GM06990 (cell line): ENCODE measurements at regions not wholly inside any gene's neighbourhood (a gene's known extent, or its start where the extent isn't known, plus 50 kb on each side); places are given as distances from the start of the nearest gene placed in this dataset.

Experiments
- DNase-seq: peaks from one replicate; pipeline ENCODE4 v3.0.0-alpha.2; 2011; ENCODE audit not compliant: insufficient read length; ENCODE audit errors: extremely low read depth
- H3K27me3 ChIP-seq: replicated peaks from 2 replicates; pipeline ENCODE4 v1.6.0; 2011; ENCODE audit warnings: low read length; ENCODE audit not compliant: control insufficient read depth, insufficient read depth
- H3K36me3 ChIP-seq: 2 replicates; pipeline ENCODE4 v1.5.1; 2011; ENCODE audit warnings: low read length; ENCODE audit not compliant: control insufficient read depth, insufficient read depth
- H3K4me3 ChIP-seq: replicated peaks from 2 replicates; pipeline ENCODE4 v1.5.1; 2011; ENCODE audit warnings: low read depth, mild to moderate bottlenecking, control low read depth, low read length
- CTCF ChIP-seq: IDR thresholded peaks from 2 replicates; pipeline ENCODE4 v1.5.1; 2011; ENCODE audit warnings: low read length, control low read depth, mild to moderate bottlenecking, inconsistent platforms; ENCODE audit not compliant: insufficient read depth, poor library complexity, severe bottlenecking

DNA sequence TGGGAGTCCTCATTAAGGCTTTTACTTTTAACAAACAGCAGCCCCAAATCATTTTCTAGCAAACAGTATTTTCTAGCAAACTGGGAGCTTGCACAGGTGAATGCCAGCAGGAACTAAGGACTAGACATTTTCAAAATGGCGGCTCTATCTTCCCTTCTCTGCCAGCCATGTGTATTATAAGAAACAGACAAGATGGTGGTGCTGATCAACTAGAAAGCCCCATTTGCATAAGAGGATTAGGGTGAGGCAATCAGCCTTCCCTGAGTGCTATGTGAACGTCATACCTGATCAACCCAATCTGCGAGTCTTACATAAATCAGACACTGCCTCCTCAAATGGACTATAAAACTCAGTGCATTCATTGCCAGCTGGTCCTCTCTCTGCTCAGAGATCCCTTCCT lies 479.6 kb downstream of the IPMK start:
- no peak overlapping the region for H3K4me3 ChIP-seq
- no peak for TF ChIP-seq CTCF
- H3K36me3 ChIP-seq = no peaks in the 10 kb centered on the region
- no peak for DNase-seq
- H3K27me3 ChIP-seq = no peaks in the 10 kb centered on the region

- H3K36me3 ChIP-seq = no peaks in the 10 kb centered on the region
- TF ChIP-seq CTCF = no peak
- no peak overlapping the region for H3K4me3 ChIP-seq
- no peaks in the 10 kb centered on the region for H3K27me3 ChIP-seq
- no peak for DNase-seq
Observed at GRCh38 chr10:57786850-57787750, 480.6 kb downstream of the IPMK start.

DNA sequence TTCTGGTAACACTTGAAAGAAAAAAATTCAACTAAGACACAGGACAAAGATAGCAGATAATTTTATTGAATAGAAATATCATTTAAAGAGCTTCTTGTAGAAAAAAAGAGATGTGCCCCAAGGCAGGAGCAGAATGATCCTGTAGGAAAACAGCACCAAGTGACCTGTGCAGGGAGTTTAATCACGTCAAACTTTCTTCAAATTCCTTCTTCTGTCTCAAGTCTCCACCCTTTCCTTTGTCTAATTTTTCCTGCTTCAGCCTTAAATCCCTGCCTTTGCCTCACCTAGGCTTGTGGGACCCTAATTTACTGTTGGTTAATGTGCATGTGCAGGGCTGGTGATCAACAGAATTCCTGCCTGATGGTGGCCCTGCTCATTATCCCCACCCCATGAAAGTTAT lies 481.4 kb downstream of the IPMK start:
- no peaks in the 10 kb centered on the region for H3K27me3 ChIP-seq
- no peaks in the 10 kb centered on the region for H3K36me3 ChIP-seq
- H3K4me3 ChIP-seq = no peak overlapping the region
- TF ChIP-seq CTCF = no peak
- no peak for DNase-seq

- no peak for DNase-seq
- no peaks in the 10 kb centered on the region for H3K27me3 ChIP-seq
- no peaks in the 10 kb centered on the region for H3K36me3 ChIP-seq
- H3K4me3 ChIP-seq = no peak overlapping the region
- TF ChIP-seq CTCF = no peak
Observed at GRCh38 chr10:57785546-57785945, 482.1 kb downstream of the IPMK start.

- no peak for TF ChIP-seq CTCF
- no peak overlapping the region for H3K4me3 ChIP-seq
- no peaks in the 10 kb centered on the region for H3K27me3 ChIP-seq
- no peaks in the 10 kb centered on the region for H3K36me3 ChIP-seq
- no peak for DNase-seq
Observed at GRCh38 chr10:57785068-57785467, 482.6 kb downstream of the IPMK start.
